T follicular helper cell (primary cell): ENCODE measurements at regions not wholly inside any gene's neighbourhood (a gene's known extent, or its start where the extent isn't known, plus 50 kb on each side); places are given as distances from the start of the nearest gene placed in this dataset.
"Not testable (repeated sequence)": the region's sequence is repeated elsewhere in the genome, so short reads cannot be mapped to it uniquely, and the experiment has no call there.

Experiments used
- DNase-seq: peaks from one replicate; pipeline ENCODE4 v3.0.0-alpha.2; 2020; ENCODE audit warnings: low read depth

DNA sequence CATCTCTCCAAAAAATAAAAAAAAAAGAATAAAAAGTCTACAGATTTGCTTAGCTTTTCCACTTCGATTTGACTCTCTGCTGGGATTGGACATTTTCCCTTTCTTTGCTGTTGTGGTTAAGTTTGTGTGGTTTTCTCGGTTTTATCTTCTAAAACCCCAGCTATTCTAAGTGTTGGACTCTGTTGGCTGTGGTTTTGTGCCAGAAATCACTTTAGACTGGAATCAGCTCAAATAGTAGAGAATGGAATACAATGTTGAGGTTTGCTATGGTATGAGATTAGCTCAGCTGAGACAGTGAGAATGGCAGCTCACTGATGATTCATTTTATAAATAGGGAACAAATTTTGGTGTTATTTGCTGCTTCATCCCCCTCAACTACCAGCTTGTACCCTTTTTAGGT, 116.0 kb downstream of the BUB3 start:
- no peak for DNase-seq

DNA sequence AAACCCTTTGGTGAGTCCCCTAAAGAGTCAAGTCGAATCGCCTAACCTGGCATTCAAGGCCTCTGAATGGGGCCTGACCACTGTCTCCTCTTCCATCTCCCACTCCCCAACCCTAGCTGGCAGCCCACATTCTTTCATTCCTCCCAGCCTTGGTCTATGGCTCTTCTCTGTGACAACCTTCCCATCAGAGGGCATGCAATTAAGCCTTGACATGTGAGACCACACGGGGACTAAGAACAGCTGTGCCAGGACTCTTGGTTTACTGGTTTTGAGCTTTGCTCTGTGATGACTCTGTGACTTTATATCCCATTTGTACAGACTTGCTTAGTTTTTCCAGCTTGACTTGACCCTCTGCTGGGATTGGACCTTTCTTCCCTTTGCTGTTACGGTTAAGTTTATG, 116.6 kb downstream of the BUB3 start:
- no peak for DNase-seq

DNA sequence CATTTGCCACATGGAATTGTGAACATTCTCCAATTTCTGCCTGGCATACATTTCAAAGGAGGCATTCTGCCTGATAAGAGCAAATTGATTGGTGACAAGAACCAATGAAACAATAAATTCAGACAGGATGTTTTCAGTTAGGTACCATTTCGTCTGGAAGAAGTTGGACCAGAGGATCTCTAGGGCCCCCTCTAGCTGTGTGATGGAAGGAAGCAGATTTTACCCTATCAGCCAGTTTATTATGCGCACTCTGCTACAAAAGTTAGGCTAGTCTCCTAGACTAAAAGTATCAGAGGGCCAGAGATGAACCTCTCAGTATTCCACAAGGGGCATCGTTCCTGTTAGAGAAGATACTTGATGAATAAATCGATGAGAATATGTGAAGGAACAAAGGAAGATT, 118.0 kb downstream of the BUB3 start:
- DNase-seq = no peak

GRCh38 chr10:123274306-123275135, 120.3 kb downstream of the BUB3 start:
- DNase-seq = no peak

DNA sequence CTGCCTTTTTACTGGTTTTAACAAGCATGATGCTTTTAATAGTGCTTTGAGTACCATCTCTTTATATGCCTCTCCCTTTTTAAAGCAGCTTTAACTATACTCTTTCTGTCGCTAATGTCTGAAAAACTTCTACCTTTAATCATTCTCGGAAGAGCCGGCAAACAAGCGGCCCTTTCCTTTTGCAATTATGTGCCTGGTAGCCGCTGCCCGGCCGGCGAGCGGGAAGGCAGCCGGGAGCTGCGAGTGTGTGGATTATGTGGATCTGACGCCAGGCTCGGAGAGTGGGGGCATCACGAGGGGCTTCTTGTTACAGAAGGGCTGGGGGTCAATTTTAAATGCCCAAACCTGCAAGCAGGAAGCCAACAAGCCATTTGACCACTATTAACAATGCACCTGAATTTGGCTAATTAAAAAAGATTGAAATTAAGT, 120.9 kb downstream of the BUB3 start:
- no peak for DNase-seq

DNA sequence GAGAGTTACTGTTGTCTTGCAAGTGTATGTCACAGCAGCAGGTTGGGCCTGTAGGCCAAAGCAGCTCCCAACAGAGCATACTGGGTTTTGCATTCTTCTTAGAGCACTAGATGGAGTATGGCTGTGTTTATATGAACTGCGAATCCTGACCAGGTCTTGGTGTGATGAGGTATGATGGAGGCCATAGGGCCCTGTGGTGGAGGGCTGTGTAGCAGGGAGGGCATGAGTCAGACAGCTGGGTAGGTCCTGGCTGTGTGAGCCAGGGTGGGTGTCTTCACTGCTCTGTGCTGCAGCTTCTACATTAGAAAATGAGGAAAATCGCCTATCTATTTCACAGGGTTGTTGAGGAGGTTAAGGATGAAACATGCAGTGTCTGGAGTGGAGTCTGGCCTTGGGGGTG, 124.2 kb downstream of the BUB3 start:
- no peak for DNase-seq

DNA sequence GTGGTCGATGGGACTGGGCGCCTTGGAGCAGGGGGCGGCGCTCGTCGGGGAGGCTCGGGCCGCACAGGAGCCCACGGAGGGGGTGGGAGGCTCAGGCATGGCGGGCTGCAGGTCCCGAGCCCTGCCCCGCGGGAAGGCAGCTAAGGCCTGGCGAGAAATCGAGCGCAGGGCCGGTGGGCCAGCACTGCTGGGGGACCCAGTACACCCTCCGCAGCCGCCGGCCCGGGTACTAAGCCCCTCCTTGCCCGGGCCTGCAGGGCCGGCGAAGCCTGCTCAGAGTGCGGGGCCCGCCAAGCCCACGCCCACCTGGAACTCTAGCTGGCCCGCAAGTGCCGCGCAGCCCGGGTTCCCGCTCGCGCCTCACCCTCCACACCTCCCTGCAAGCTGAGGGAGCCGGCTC, 129.2 kb downstream of the BUB3 start:
- DNase-seq = not testable (repeated sequence)

DNA sequence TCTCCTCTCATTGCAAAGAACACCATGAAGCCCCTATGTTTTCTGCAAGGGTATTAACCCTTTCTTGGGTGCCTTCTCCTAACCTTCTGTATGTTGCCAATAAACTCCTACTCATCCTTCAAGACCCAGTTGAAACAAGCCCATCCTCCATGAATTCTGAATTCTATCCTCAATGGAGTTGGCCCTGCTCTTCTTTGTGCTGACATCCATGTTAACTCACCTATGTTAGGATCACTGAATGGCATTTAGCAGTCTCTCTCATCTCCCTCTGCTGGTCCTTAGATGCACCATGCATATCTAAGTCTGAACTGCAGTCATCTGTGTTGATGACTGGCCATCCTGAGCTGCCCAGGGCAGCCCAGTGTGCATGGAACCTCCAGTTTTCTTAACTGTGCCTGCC, 129.8 kb downstream of the BUB3 start:
- DNase-seq = no peak

GRCh38 chr10:123287594-123288247, 133.5 kb downstream of the BUB3 start:
- no peak for DNase-seq

DNA sequence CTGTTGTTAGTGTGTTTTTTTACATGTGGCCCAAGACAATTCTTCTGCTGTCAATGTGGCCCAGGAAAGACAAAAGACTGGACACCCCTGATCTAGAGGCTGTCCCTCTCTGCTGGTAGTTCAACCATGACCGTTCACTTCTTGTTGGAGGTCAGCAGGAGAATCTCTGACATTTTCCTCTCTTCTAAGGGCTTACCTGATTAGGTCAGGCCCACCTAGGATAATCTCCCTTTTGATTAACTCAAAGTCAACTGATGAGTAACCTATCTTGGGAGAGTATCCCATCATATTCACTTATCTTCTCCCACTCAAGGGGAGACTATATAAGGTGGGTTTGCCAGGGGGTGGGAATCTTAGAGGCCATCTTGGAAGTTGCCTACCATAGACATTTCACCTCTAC, 135.2 kb downstream of the BUB3 start:
- DNase-seq = no peak

DNA sequence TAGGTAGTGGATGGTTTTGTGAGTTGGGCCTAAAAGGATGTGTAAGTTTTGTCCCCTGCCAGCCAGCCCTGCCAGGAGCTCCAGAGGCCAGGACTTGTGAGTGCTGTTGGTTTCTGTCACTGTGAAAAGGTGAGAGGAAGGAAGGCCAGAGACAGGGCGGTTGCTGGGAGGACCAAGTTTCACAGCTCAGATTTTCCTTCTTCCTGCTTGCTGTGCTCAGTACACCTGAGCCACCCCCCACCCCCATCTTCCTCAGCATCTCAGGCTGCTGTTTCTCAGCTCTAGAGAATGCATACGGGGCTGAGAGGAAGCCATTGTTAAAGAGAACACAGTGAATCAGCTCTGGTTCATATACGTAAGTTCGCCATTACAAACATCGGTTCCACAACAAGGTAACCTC, 139.9 kb downstream of the BUB3 start:
- DNase-seq = no peak

DNA sequence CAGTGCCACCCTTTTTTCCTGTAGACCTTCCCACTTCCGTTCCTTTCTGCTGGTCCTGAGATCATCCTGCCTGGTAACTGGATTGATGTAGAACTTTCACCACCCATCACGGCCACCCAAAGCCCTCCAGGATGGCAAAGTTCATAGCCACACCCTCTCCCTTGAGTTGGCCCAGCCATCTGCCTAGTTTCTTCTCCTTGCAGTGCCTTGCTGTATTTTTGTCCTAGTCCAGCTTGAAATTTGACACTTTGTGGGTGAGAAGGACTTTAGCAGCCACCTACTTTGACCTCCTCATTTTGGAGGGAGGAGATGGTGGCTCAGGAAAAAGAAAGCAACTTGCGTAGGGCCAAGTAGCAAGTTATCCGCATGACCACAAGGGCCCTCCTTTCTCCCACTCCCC, 140.7 kb downstream of the BUB3 start:
- DNase-seq = no peak

DNA sequence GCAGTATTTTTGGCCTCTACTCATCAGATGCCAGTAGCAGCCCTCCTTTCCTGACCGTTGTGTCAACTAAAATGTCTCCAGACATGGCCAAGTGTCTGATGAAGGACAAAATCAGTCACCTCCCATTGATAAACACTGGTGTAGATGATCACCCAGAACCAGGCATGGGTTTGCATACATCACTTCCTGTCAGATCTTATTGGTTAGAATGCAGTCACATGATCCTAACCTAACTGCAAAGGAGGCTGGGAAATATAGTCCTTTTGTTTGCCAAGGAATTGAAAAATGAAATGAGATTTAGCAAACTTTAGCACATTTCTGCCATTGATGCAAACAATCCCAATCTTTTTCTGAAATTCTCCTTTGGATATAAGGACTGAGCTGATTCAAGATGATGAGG, 141.4 kb downstream of the BUB3 start:
- no peak for DNase-seq

- DNase-seq = no peak
These were observed 143.0 kb downstream of the BUB3 start for GRCh38 chr10:123297175-123297574.

GRCh38 chr10:123298583-123298982, 144.4 kb downstream of the BUB3 start:
- no peak for DNase-seq

GRCh38 chr10:123299598-123299997, 145.4 kb downstream of the BUB3 start:
- no peak for DNase-seq

- DNase-seq = no peak
These were observed 147.1 kb downstream of the BUB3 start for GRCh38 chr10:123301077-123301857.

- DNase-seq = no peak
These were observed 149.6 kb downstream of the BUB3 start for GRCh38 chr10:123303581-123304337.

DNA sequence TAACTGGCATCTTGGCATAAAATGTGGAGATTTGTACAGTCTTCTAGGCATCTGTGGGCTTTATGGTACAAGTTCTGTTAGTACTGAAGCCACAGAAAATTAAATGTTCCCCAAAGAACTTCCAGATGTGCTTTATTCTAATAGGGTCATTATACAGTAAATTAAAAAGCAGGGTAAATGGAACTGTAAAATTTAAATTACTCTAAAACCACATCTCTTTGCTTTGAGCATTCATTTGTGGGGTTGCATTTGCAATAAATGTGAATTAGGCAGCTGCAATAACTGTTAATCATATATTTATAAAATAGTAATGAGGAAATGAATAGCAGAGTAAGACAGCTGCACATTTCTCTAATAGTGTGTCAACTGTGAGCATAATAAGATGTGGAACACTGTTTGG, 151.5 kb downstream of the BUB3 start:
- no peak for DNase-seq

GRCh38 chr10:123306290-123306689, 152.1 kb downstream of the BUB3 start:
- DNase-seq = no peak

- no peak for DNase-seq
These were observed 155.5 kb downstream of the BUB3 start for GRCh38 chr10:123309731-123310130.

- DNase-seq = no peak
These were observed 162.6 kb downstream of the BUB3 start for GRCh38 chr10:123316776-123317175.
